NCI-H1417 (cell line): ENCODE measurements at regions not wholly inside any gene's neighbourhood (a gene's known extent, or its start where the extent isn't known, plus 50 kb on each side); places are given as distances from the start of the nearest gene placed in this dataset.
"Not testable (repeated sequence)": the region's sequence is repeated elsewhere in the genome, so short reads cannot be mapped to it uniquely, and the experiment has no call there.

Experiments
- DNase-seq, 3 experiments: peaks; one replicate each; lab custom pipeline; 2025; lab: John Stamatoyannopoulos, UW

DNA sequence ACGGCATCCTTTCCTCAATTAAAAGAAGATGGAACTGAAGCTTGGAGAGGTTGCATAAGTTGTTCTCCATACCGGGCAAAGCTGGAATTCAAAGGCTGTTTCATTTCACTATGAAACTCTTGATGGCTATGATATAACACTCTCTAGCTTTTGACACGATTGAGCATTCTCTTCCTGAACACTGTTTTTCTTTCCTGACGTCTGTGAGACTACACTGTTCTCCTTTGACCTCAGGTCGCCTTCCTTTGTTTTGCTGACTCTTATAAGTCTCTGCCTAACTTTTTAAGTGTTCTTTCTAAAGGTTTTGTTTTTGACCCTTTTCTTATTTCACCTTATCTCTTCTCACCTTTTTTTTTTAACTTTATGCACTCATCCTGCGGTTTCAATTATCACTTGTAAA lies 261.8 kb upstream of the LINC00305 start:
- no peak for DNase-seq

DNA sequence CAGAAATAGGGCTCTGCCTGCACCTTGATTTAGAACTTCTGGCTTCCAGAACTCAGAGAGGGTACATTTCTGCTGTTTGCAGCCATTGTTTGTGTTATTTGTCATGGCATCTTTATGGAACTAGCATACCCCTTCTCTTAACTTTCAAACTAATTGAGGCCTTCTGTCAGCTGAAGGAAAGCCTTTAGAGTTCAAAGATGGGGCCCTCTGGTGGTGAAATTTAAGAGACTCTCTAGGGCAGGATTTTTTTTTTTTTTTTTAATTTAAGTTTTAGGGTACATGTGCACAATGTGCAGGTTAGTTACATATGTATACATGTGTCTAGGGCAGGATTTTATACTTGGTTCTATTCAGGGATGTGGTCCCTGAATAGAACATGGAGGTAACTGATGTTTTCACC lies 260.6 kb upstream of the LINC00305 start:
- peak in 2 of 3 experiments; percentile 33 to 63 for DNase-seq

DNA sequence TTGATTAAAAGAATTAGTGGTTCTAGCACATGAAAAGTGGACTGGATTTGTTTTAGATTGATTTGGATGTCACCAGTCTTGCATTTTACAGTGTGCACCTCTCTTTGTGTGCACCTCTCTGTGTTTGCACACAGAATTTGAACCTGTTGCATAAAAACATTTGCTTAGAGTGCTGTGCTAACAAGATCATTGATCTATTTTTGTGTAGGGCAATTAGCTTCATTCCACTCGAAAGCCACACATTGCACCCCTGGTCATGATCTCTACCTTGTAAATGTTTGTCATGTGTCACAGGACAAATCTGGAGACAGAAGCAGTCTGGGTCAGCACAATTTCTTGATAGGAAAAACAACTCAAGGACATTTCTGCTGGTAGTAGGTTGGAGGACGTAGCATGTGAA lies 258.7 kb upstream of the LINC00305 start:
- DNase-seq: peak in 2 of 3 experiments; percentile 29 to 73

DNA sequence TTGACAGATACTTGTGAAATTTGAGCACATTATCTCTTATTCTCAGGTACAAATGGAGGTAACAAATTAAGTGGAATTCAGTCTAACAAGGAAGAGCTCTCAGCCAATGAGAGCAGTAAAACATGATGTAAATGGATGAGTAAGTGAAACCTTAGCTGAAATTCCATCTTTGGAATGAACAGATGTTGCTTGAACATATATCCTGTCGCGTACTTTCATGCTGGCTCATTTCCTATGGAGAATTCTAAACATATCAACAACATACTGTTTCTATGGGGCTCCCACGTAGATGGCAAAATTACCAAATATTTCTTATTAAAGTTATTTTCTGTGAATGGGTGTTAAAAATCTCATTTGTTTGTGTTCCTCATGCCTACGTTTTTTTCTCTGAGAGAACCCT lies 256.3 kb upstream of the LINC00305 start:
- peak in 1 of 3 experiments; percentile 50 for DNase-seq

DNA sequence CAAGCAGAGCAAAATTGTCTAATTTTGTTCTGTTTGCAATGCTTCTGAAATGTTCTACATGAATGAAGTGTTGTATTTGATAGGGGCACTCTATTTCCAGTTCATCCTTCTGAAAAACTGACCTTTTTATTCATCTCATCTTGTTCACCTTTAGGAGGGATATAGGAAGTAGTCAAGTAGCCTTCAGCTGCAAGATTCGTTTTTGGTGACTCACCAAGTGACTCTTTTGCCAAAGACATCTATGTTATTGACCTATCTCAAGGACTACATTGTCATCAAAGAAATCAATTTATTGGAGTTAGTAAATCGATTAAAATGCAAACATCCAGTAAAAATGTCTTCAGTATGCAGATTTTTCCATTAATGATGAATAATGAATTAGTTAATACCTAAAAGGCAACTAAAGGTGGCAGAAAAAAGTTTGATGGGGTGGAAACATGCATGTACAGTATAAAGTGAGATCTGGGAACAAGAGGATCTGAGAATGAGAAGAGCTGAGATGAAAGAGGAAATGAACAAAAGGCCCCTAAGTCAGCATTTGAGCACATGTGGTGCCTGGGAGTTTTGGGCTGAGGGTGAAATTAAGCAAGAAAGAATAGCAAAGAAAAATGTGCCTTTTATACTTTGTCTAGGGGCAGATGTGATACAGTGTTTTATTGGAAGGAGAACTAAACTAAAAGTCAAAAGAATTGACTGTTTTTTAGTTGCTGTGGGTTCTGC lies 255.1 kb upstream of the LINC00305 start:
- DNase-seq: no peak

DNA sequence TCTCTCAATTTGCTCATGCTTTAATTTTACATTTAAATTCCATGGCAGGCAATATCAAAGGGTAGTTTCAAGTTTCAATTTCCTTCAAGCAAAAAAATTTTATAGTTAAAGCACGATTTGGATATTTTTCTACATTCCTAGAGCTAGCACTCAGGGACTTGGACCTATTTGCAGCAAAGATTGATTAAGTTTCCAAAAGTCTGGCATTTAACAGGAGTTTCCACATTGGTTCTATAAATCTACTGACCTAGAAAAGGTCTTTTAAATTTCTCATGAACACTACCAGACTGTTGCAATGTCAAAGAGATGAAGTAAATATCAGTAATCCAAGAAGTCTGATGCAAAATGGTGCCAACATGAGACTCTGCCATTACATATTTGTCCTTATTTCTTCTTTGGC lies 253.7 kb upstream of the LINC00305 start:
- DNase-seq: no peak

DNA sequence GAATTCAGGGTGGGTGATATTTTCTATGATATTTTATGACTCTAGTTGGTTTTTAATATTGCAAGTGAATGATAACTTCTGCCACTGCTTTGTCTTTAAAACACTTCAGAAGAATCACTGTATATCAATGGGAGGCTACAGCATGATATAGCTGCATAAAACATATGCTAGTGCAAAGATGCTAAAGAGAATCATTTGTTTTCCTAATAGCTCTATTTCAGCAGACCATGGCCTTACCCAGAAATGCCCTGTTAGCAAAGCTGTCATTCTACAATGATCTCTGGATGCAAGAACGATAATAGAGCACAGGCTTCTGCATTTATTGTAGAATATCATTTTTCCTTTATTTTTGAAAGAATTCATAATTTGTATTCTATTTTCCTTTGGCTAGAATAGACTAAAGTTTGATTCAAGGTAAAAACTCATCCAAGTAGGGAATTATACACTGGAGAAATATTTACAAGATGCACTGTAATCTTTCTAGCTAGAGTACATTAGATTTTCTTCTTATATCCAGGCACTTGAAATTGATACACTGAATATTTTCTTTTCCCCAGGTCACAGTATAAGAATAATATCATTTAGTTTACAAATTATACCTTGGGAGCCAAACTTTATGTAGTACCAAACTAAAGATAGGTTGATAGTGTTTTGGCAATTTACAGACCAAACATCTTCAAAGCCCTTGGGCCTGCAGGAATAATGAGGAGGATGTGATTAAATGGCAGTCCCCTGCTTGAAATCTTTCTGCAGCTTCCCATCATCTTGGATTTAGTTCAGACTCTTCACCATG lies 252.6 kb upstream of the LINC00305 start:
- DNase-seq: no peak

DNA sequence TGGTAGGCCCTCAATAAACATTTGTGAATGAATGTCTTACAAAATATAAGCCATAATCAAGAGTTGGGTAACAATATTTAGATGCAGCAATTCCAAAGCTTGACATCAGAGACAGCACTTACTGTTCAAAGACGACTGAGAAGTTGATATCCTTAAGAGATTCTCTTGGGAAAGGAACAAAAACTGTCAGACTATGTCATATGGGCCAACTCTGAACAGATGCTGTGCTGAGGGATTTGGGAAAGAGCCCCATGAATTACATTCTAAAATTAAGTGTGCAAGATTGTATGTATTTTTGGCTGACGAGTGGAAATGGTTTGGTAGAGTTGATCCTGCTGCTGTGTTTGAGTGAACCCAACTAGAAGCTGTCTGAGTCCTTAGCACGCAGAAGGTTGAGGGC lies 250.7 kb upstream of the LINC00305 start:
- no peak for DNase-seq

DNA sequence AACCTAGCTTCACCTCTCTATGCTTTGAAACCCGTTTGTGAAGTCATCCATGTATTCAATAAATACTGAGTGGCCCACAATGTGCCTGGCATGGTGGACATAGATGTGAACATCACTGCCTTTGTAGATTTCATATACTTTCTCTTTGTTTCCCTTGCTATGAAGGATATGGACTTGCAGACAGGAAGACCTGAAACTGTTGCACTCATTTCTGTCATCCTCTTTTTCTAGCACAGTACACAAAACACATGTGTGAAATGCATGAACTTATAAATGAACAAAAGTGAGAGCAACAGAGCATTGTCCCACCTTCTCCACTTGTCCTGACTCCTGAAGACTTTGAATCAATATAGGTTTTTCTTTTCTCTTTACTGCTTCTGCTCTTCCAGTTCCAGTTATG lies 249.4 kb upstream of the LINC00305 start:
- no peak for DNase-seq

DNA sequence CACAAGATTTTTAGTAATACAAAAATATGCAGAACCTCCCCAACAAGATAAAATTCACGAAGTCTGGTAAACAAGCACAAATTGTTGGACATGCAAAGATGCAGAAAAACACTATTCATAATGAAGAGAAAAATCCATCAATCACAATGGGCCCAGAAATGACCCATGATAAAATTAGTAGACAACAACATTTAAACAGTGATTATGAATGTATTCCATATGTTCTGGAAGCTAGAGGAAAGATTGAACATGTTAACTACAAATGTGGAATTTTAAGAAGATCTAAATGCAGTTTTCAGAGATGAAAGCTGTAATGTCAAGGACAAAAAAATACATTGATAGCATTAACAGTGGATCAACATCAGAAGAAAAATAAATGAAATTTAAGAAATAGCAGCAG lies 243.3 kb upstream of the LINC00305 start:
- DNase-seq: no peak

DNA sequence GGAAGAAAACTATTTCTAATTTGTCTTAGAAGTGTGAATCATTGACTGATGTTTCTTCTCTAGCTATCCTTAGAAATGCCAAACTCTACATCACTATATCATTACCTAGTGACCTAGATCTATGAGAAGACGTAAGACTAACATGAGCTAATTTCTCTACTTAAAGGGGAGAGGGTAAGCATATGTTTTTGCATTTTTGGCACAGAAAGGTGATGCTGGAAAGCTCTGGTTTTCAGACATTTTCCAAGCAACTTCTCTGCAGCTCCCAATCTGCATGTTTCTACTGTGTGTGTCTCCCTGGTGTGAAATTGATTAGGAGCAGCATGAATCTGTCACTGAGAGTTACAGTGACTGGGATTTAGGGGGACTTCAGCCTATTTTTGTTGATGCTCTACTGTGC lies 235.2 kb upstream of the LINC00305 start:
- DNase-seq: no peak

DNA sequence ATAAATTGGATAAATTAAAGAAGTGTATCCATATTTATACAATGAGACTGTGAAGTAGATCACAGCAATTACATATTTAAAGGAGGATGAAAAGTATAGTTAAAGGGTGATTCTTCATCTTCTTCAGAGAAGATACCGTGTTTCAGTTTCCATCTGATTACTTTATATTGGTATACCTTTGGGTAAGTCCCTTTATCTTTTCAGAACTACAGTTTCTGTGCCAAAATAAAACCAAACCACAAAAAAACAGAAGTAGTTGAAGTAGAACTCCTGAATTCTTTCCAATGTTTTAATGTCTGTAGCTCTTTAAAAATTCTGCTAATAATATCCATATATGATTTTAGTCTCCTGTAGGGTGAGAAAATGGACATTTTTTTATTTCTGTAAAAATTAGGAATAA lies 231.2 kb upstream of the LINC00305 start:
- no peak for DNase-seq

DNA sequence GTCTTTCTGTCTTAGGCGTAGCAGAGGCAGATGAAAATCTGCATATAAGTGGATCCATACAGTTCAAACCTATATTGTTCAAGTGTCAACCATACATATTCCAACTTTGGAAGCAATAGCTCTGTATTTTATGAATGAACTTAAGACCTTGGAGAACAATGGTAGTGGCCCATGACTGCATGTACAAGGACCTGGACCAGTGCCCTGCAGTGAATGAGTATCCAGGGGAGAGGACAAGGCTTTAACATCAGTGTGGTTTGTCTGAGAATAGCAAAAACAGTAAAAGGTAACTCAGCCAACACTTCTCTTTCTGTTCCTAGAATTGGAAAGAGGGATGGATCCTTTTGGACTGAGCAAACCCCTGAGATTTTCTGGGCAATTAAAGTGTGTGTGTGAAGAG lies 230.8 kb upstream of the LINC00305 start:
- no peak for DNase-seq

DNA sequence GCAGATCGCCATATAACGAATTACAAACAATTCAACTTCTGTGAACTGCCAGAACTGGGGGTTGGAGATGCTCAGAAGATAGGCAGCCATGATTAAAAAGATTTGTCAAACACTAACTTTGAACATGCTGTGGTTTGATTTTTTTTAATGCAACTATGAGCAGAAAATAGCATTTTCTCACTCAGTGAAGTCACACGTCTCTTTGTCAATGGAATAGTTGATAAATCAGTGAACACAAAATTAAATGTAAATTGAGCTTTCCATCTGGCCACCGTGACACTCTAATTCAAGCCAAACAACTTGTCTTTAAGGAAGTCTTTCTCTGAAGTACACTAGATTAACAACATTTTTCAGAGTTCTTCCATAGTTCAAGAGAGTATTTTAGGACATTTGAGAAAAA lies 228.6 kb upstream of the LINC00305 start:
- no peak for DNase-seq

DNA sequence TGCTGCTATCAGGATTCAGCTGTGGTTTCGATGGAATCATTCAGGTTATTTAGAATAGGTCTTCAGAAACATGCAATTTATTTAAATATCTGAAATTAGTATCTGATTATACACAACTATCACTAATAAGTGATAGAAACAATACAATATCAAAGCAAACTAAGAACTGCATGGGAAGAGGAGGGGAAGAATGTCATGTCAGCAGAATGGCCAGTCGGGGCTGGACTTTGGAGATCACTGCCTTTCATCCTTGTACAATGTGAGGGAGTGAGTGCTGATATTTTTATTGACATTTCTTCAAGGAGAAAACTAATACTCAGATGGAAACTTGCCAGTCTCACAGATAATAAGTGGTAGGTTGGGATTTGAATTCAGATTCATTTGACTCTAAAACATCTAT lies 224.0 kb upstream of the LINC00305 start:
- no peak for DNase-seq

DNA sequence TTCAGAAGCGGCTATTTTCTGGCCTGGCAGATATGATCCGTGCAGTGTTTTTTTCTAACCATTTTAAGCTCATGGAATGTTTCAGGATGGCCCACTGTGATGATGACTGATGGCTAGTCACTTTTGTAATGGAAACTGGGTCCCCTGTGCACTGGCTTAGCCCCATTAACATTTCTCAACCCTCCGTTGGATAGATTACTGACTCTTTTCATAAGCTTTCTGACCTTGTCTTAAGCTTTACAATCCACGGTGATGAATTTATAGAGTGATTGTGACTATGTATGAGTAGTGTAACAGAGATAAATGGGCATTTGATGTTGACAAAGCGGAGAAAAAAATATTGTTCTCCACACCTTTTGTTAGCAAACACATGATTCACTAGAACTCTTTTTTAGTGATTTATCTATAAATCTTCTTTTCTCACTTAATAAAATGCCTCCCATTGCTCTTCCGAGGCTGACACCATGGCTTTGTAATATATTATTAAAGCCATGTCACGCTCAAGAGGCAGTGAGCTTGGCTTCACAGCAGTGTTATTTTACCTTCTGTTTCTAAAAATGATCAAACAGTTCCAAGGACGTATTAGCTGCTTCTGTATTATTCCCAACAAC lies 221.0 kb upstream of the LINC00305 start:
- not testable (repeated sequence) for DNase-seq

DNA sequence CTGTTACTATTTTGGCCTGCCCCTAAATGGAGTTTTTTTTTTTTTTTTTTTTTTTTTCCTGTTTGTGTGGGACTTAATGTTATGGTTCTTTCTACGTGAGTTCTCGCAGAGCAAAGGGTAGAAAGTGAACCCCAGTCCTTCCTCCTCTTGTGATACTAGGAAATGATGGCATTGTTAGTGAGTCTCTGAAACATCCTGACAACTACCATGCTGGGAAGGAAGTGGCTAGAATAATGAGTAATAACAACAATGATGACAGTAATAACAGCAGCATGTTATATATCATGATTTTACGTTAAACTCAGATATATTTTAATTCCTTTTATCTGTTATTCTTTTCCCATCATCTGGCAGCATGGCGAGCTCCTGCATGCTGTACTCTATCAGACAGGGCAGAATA lies 216.2 kb upstream of the LINC00305 start:
- DNase-seq: no peak

DNA sequence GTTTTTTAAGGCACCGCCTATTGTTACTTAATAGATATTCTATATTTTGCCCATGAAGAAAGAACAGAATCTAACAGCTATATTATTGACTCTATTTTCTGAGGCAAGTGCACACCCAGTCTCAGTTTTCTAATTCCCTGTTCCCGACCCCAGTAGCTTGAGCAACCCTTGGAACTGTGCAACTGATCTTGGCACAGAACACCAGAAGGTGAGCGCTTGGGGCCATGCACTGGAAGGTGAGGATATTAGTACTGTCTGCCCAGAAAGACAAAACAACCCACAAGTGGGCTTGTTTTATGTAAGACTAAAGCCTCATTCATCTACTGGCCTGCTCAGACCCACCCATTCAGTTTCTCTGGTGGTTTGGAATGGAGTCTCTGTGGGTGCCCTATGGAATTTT lies 188.8 kb upstream of the LINC00305 start:
- no peak for DNase-seq

DNA sequence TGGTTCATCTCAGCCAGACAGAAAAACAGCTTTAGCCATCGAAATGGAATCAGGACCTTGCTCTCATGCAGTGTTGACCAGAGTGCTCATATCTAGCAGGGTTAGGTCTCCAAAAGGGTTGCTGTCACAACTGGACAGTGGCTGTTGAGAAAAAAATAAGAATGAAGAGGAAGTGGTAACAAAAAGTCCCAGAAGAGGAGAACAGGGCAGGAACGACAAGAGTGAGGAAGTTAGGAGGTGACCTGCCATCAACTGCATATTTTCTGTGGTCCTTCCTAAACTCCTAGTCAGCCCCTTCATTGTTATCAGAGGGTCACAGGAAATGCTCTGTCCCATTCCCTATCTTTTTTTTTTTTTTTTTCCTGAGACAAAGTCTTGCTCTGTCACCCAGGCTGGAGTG lies 188.1 kb upstream of the LINC00305 start:
- no peak for DNase-seq

DNA sequence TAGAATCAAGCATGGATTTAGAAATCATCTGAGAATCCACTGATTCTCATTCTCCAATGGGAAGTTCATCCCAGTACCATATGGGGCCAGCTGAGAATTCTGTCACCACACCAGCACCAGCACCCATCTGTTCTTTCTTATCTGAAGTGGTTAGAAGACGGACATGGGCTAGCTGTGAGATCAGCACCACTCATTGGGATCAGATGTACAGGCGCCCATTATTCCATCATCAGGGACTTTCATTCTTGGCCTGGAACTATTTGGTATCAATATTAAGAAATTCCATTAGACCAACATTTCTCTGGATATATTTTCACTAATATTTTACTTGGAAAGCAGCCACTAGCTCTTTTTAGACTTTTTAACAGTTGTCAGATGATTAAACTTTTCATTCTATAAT lies 185.9 kb upstream of the LINC00305 start:
- DNase-seq: no peak

DNA sequence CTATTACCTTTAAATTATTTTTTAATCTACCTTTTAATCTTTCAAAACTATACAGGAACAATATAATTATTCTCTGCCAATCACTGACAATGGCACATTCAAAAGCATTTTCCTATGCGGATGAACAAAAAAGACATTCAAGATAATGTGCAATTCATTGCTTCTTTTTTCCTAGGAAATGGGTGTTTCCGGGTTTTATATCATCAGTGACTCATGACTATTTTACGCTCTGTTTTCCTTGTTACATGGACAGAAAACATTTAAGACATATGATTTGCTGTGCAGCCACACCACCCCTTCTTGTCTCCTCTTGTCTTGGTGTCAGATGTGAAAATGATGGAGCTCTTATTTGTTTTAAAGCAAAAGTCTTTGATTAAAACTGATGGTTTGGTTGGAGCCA lies 184.7 kb upstream of the LINC00305 start:
- peak in 1 of 3 experiments; percentile 68 for DNase-seq

DNA sequence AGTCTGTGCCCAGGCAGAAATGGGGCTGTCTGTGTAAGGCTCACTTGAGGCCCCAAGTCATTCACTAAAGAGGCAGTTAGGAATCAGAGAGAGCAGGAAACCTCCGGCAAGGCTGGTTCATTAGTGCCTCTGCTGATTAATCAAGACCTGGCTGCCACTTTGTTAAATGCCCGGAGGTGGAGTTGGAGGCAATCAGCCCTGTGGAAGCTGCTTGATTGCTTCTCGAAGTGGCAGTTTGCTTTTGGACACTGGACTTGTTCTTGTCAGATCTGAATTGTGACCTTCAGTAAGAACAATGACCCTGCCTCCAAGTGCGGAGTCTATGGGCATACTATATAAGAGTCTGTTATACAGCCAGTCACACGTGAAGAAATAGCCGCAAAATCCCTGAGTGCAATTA lies 183.9 kb upstream of the LINC00305 start:
- DNase-seq: peak; percentile 30 to 76 (median 47)

DNA sequence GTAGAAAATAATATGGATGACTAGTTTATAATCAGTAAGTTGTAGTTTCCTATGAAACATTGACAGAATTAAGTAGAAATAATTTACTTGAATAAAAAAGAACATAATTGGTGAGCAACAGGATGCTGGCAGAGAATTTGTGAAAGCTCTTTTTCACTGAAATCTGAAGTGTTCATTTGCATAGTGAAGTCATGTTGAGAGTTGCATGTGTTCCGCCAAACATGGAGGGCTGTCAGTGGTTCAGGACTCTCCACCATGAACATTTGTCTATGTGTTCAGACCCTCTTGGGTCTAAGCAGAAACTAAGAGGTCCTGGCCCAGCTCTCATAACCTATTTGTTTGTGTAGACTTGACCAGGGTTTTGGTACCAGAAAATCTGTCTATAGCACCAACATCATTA lies 182.5 kb upstream of the LINC00305 start:
- no peak for DNase-seq
